HG02571 (cell line): ENCODE measurements at regions not wholly inside any gene's neighbourhood (a gene's known extent, or its start where the extent isn't known, plus 50 kb on each side); places are given as distances from the start of the nearest gene placed in this dataset.

ENCODE experiments used
- ATAC-seq: cut with Tn5 transposase; IDR thresholded peaks from one replicate; pipeline ENCODE4 v1.9.1; 2021; ENCODE audit warnings: mild to moderate bottlenecking, moderate library complexity; ENCODE audit not compliant: unreplicated experiment

DNA sequence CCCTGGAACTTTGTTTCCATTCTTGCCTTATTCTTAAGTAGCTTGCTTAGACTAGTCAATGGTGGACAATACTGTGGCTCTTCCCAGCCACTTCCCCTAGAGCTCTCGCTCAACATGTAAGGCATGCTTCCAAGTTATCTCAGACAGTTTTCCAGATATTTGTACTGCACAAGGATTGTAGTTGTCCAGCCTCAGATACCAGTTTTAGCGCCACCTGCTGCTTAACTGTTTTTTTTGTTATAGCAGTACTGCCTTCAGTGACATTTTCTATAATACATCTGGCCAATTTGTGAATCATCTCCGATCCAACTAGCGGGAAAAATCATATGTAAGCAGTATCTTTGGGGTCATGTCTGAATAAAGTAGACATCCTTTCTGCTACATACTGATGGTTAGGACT is 346.7 kb upstream of the ADGRL4 start:
- ATAC-seq: no peak

GRCh38 chr1:79326875-79327274 is 320.3 kb upstream of the ADGRL4 start:
- ATAC-seq: no peak

DNA sequence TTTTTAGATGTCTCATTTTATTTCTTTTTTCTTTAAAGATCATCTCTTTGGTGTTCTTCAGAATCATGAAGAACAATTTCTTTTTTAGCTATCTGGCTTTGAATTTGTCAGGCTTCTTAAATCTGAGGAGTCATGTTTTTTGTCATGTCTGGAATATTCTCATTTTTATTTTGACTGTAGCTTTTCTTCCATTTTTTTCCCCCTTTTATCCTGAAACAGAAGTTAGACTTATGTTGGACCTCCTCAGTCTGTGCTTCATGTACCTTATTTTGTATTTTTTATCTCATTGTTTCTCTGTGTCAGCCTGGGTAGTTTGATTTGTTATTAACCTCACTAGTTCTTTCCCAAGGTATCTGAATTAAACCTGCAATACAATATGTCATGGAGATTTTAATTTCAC is 319.2 kb upstream of the ADGRL4 start:
- ATAC-seq: no peak

DNA sequence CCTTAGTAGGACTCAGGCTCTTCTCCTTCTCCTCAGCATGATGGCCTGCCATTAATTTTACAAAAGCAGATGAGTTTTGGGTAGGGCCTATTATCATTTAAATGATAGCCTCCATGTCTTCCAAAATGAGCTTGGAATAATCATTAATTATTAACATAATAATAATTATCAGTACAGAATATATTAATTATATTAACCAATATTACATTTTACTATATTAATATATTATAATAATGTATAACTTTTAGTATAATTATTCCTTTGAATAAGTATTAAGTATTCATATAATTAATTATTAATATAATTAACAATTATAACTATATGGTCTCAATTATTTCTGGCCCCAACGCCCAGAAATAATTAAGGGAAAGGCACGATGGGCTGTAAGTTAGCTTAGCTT is 318.6 kb upstream of the ADGRL4 start:
- ATAC-seq: no peak

GRCh38 chr1:79323239-79324025 is 316.9 kb upstream of the ADGRL4 start:
- ATAC-seq: no peak

DNA sequence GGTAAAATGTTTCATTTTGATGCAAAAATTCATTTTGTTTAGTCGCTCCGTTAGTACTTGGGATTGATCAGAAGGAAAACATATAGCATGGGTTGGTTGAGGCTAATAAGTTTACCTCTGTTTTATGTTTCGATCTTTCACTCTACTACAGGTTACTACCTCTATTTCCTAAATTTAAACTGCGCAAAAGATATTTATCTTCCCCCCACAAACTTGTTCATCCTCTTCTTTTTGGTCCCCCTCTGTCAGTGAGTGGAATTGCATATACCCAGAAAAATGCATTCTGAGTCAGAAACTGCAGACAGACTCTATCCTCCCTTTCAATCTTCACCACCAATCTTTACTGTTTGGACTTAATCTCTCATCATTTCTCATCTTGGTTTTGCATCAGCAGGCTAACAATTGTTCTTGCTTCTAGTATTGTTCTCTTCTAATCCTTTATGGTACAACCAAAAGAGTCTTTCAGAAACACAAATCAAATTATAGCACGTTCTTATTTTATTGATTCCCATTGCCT is 316.0 kb upstream of the ADGRL4 start:
- ATAC-seq: no peak

DNA sequence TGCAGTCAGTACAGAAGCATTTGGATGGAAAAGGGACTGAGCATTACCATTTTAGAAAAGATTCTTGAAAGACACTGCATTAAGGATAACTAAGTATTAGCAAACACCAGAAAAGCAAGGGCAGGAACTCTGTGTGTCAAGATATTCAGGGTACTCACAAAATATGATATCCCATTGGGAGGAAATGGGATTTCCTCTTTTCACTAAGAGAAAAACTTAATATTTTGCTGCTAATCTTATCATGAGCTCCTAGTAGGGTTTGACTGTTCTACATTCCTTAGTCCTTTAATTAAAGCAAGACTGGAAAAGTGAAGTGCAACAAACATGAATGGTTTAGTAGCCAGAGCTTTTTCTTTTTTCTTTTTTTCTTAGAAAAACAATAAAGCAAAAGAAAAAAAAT is 305.9 kb upstream of the ADGRL4 start:
- no peak for ATAC-seq

GRCh38 chr1:79310609-79311008 is 304.1 kb upstream of the ADGRL4 start:
- no peak for ATAC-seq

- no peak for ATAC-seq
Measured at GRCh38 chr1:79304131-79304530, 297.6 kb upstream of the ADGRL4 start.

DNA sequence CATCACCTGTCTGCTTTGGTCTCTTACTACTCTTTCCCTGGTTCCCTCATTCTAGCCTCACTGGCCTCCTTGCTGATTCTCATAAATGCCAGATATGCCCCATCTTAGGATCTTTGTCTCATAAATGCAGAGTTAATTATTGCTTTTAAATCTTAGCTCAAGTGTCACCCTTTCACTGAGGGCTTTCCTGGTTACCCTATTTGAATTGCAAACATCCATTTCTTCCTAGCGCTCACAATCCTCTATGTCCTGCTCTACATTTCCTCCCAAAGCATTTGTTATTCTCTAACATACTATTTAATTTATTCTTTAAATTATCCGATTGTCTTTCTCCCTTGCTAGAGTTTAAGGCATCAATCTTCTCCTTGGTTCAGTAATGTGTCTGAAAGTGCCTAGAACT is 296.5 kb upstream of the ADGRL4 start:
- no peak for ATAC-seq

GRCh38 chr1:79302380-79302930 is 295.9 kb upstream of the ADGRL4 start:
- no peak for ATAC-seq

- no peak for ATAC-seq
Measured at GRCh38 chr1:79295967-79296366, 289.4 kb upstream of the ADGRL4 start.

DNA sequence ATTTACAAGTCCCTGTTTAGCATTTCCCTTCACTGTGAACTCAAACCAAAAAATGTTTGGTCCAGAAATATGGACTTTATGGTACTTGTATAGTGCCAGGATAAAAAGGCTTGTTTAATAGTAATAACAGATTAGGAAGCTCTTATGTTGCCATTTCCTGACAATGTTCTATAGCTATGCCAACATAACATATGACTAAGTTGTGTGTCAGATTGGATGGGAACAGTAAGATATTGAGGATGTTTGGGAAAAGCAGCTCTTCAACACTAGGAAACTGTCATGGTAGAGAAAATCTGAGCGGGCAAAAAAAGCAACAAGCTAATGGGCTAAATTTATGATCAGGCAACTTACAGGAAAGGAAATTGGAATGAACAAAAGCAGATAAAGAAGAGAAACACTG is 287.1 kb upstream of the ADGRL4 start:
- ATAC-seq: no peak

- ATAC-seq: no peak
Measured at GRCh38 chr1:79290927-79291474, 284.5 kb upstream of the ADGRL4 start.

GRCh38 chr1:79287982-79288381 is 281.5 kb upstream of the ADGRL4 start:
- ATAC-seq: no peak

DNA sequence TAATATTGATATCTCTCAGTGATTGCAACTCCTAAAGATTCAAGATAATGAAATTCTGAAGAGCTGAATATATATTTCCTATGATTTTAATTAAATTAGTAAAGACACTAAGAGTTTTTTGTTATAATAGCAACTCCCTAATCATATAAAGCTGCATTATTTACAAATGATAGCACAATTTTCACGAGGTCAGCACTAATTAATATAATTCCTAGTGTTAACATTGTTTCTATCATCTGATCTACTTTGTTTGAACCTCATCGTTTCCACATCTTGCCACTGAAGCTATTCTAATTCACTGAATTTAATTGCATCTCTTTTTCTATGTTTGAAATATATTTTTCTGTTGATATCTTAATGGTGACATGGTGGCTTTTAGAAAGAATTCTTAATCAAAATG is 279.1 kb upstream of the ADGRL4 start:
- ATAC-seq: no peak

DNA sequence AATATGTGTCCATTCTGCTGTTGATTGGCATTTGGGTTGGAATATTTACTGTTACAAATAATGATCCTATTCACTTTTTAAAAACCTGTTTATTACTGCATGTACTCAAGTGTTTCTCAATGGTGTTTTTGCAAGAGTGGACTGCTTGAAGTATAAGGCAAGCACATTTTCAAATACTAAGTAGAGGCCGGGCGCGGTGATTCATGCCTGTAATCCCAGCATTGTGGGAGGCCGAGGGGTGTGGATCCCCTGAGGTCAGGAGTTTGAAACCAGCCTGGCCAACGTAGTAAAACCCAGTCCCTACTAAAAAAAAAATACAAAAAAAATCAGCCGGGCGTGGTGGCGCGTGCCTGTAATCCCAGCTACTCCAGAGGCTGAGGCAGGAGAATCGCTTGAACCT is 276.9 kb upstream of the ADGRL4 start:
- ATAC-seq: no peak

DNA sequence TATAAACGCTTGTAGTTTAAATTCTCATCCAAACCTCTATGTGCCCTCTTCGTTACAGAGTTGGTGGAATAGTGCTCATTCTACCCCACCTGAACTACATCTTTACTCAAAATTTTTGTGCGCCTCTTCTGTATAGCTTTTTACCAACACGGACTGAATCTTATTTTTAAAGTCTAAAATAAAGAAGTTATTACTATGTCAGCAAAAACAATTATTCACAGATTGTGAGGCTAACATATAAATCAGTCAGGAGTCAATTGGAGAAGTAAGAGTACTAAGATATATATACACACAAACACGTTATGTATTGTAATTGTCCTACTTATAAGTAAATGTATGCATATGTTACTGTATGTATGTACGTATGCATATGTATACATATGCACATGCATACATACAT is 274.9 kb upstream of the ADGRL4 start:
- no peak for ATAC-seq

GRCh38 chr1:79271759-79272158 is 265.2 kb upstream of the ADGRL4 start:
- ATAC-seq: no peak

DNA sequence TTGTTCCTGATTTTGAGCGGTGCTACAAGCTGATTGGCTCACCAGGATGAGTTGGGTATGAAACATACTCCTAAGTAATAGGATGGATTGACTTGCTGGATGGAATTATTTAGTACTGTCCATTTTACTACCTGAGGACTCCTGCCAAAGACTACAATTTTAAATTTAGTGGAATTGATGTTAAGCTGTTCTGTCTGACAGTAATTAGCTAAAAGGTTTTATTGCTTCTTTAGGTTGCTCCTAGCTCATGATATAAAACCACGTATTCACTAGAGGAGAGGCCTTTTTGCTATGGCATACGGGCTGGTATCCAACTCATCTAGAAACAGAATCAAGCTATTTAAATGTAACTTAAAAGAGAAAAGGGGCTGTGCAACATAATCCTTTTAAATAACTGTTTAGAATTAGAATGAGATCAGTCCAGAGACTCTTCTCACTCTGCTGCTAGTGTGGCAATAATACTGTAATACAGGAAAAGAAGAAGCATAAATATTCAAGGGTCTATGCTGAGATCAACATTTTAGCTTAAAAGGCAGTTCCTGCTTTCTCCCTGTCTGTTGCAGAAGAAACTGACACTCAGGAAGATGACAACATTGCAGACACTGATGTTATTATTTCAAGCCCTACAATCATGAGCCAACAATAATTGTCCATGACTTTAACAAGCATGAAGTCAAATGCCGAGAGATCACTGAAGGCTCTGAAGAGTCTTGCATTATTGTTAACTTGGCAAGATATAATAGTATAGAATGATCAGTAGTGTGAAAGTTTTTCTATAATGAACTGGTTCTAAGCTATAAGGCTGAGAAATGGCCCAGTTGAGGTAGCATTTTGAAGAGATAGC is 258.7 kb upstream of the ADGRL4 start:
- ATAC-seq: no peak

GRCh38 chr1:79264285-79264684 is 257.8 kb upstream of the ADGRL4 start:
- ATAC-seq: no peak
